GM12872 (cell line): ENCODE measurements at regions not wholly inside any gene's neighbourhood (a gene's known extent, or its start where the extent isn't known, plus 50 kb on each side); places are given as distances from the start of the nearest gene placed in this dataset.

ENCODE experiments used
- CTCF ChIP-seq: IDR thresholded peaks from 3 replicates; pipeline ENCODE4 v1.5.1; 2011; ENCODE audit warnings: low read depth, mild to moderate bottlenecking, low read length, moderate library complexity; ENCODE audit not compliant: insufficient read depth

DNA sequence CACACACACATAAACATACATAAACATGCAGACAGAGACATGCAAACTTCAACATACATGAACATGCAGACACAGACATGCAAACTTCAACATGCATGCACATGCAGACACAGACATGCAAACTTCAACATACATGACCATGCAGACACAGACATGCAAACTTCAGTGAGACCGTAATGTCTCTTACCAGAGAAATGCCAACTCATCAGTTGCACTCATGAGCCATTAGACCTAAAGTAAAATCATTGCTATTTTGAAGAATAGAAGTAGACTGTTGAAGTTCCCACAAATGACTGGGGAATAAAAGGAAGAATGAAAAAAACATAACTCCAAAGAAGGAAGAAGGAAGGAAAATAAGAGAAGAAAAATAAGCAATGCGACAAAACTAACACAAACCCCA lies 1044.0 kb upstream of the TMEM132C start:
- no peak for TF ChIP-seq CTCF

GRCh38 chr12:127223731-127224130 lies 1043.2 kb upstream of the TMEM132C start:
- TF ChIP-seq CTCF, result no peak

GRCh38 chr12:127230843-127231260 lies 1036.1 kb upstream of the TMEM132C start:
- TF ChIP-seq CTCF, result no peak

- TF ChIP-seq CTCF, result no peak
Observed at GRCh38 chr12:127231371-127231770, 1035.6 kb upstream of the TMEM132C start.

DNA sequence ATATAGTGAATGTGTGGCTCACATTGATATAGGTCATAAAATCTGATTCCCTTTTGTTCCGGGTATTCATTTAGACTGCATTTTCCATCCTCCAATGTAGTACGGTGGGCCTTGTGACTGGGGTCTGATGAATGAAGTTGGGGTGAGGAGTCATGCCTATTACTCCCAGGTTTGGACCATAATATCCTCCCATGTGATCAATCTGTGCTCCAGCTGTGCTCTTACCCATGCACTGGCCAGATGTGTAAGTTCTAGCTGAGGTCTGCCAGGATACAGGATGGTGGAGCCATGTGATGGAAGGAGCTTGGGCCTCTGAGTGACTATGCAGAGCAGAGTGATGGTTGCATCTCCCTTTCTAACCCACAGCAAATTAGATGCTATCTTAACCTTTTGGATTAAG lies 1034.0 kb upstream of the TMEM132C start:
- no peak for TF ChIP-seq CTCF

GRCh38 chr12:127235761-127236160 lies 1031.2 kb upstream of the TMEM132C start:
- no peak for TF ChIP-seq CTCF

DNA sequence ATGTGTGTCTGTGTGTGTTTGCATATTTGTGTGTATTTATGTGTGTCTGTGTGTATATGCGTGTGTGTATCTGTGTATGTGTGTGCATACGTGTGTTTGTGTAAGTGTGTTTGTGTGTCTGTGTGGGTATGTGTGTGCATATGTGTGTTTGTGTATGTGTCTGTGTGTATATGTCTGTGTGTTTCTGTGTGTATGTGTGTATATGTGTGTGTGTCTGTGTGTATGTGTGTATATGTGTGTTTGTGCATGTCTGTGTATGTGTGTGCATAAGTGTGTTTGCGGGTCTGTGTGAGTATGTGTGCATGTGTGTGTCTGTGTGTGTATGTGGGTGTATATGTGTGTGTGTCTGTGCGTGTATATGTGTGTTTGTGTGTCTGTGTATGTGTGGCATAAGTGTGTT lies 1030.5 kb upstream of the TMEM132C start:
- TF ChIP-seq CTCF, result no peak

DNA sequence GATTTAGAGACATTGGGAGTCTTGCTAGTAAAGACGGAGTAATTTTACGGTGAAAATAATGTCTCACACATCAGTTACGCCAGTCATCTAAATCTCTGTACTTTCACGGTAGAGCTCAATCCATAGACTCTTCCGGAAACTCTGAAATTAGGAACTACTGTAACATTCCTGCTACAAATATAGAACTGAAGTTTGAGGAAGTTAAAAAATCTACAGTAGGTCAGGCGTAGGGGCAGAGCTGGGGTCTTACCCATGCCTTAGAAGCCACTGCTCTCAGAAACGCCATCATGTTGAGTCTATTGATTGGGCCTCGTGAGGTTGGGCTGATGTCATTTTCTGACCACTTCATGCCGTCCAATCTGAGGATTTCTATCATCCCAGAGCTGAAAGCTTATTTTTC lies 1029.8 kb upstream of the TMEM132C start:
- TF ChIP-seq CTCF, result no peak
